ENCODE measurements at regions not wholly inside any gene's neighbourhood (a gene's known extent, or its start where the extent isn't known, plus 50 kb on each side); places are given as distances from the start of the nearest gene placed in this dataset.

DNA sequence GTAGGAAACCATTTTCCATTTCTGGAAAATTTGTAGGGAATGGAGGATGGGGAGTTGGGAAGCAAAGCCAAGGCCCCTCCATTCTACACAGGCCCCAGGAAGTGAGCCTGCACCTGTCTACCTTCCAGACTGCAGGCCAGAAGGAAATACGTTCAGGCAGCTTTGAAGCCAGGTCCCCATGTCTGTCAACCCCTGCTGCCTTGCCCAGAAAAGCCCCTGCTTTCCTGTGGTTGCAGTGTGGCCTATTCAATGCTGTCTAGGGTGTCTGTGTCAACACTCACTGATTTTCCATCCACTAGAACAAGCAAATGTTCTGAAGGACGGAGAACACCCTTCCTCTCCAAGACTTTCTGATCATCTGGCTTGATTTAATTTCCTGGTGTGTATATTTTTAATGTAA is 281.9 kb downstream of the TLE3 start:
- no peaks in the 10 kb centered on the region for H3K27me3 ChIP-seq (ENCODE audit: control insufficient read depth in 4 of 4, insufficient read depth in 4 of 4, low read length in 3 of 4)
- no peaks in the 10 kb centered on the region for H3K36me3 ChIP-seq (ENCODE audit: control insufficient read depth in 4 of 4, insufficient read depth in 3 of 4, low read depth in 1 of 4, low read length in 3 of 4)
- no peak overlapping the region for H3K9ac ChIP-seq (ENCODE audit: low read depth in 1 of 2, low read length in 2 of 2)
- H3K4me3 ChIP-seq (ENCODE audit: low read depth in 1 of 3, low read length in 3 of 3) = no peak overlapping the region
- no peak overlapping the region for H3K27ac ChIP-seq (ENCODE audit: low read depth in 1 of 2, low read length in 2 of 2)
- H3K4me1 ChIP-seq (ENCODE audit: control insufficient read depth in 4 of 4, insufficient read depth in 4 of 4, low read length in 3 of 4) = no peaks in the 10 kb centered on the region
- no peaks in the 10 kb centered on the region for H3K9me3 ChIP-seq (ENCODE audit: control insufficient read depth in 4 of 4, low read length in 3 of 4)
- WGBS = 92% methylated on average over 2 of the region's 2 CpGs
- TF ChIP-seq NR2F2 (IDR thresholded peaks at IDR 0.05) (no peak), JUND (IDR thresholded peaks at IDR 0.05) (no peak), TAF1 (conservative IDR thresholded peaks at IDR 0.05) (no peak), HNF4A (conservative IDR thresholded peaks at IDR 0.05) (no peak), EGR1 (IDR thresholded peaks at IDR 0.05; ENCODE audit: low read depth in 2 of 2) (no peak), SP1 (IDR thresholded peaks at IDR 0.05) (no peak), FOXA2 (IDR thresholded peaks at IDR 0.05) (no peak)
- TF ChIP-seq, protein P1, sequence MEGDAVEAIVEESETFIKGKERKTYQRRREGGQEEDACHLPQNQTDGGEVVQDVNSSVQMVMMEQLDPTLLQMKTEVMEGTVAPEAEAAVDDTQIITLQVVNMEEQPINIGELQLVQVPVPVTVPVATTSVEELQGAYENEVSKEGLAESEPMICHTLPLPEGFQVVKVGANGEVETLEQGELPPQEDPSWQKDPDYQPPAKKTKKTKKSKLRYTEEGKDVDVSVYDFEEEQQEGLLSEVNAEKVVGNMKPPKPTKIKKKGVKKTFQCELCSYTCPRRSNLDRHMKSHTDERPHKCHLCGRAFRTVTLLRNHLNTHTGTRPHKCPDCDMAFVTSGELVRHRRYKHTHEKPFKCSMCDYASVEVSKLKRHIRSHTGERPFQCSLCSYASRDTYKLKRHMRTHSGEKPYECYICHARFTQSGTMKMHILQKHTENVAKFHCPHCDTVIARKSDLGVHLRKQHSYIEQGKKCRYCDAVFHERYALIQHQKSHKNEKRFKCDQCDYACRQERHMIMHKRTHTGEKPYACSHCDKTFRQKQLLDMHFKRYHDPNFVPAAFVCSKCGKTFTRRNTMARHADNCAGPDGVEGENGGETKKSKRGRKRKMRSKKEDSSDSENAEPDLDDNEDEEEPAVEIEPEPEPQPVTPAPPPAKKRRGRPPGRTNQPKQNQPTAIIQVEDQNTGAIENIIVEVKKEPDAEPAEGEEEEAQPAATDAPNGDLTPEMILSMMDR (IDR thresholded peaks at IDR 0.05; ENCODE audit: low read depth, low read length, missing input control) = no peak
- TF ChIP-seq, protein P2, sequence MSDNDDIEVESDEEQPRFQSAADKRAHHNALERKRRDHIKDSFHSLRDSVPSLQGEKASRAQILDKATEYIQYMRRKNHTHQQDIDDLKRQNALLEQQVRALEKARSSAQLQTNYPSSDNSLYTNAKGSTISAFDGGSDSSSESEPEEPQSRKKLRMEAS (IDR thresholded peaks at IDR 0.05) = no peak
- no peak for DNase-seq (ENCODE audit: low spot score)

DNA sequence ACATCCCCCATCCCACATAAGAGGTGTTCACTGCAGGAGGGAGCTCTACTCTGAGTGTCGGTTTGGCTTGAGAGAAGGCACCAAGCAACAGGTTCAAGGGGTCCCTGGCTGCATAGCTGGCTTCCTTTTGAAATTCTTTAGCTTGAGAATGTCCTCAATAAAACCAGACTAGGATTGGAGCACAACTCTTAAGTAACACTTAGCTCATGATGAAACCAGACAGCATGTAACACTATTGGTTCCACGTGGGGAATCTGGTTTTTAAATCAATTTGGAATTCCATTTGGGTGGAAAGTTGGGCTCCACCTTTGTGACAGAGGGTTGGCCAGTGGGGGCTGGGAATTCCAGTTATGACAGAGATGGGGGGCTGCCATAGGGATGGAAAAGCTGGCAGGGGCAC is 281.2 kb downstream of the TLE3 start:
- DNase-seq (ENCODE audit: low spot score) = no peak
- Histone ChIP-seq H3K4me3 (ENCODE audit: low read depth in 1 of 3, low read length in 3 of 3) (no peak overlapping the region), H3K27ac (ENCODE audit: low read depth in 1 of 2, low read length in 2 of 2) (no peak overlapping the region), H3K9me3 (ENCODE audit: control insufficient read depth in 4 of 4, low read length in 3 of 4) (no peaks in the 10 kb centered on the region), H3K36me3 (ENCODE audit: control insufficient read depth in 4 of 4, insufficient read depth in 3 of 4, low read depth in 1 of 4, low read length in 3 of 4) (no peaks in the 10 kb centered on the region), H3K9ac (ENCODE audit: low read depth in 1 of 2, low read length in 2 of 2) (no peak overlapping the region), H3K4me1 (ENCODE audit: control insufficient read depth in 4 of 4, insufficient read depth in 4 of 4, low read length in 3 of 4) (no peaks in the 10 kb centered on the region), H3K27me3 (ENCODE audit: control insufficient read depth in 4 of 4, insufficient read depth in 4 of 4, low read length in 3 of 4) (no peaks in the 10 kb centered on the region)
- TF ChIP-seq, protein P2 (IDR thresholded peaks at IDR 0.05) = no peak
- no peak for TF ChIP-seq JUND (IDR thresholded peaks at IDR 0.05)
- no peak for TF ChIP-seq SP1 (IDR thresholded peaks at IDR 0.05)
- TF ChIP-seq TAF1 (conservative IDR thresholded peaks at IDR 0.05) = no peak
- TF ChIP-seq FOXA1 (IDR thresholded peaks at IDR 0.05) = no peak
- no peak for TF ChIP-seq GABPA (IDR thresholded peaks at IDR 0.05 in 1 of 2, conservative IDR thresholded peaks at IDR 0.05 in 1 of 2)
- TF ChIP-seq, protein P1 (IDR thresholded peaks at IDR 0.05; ENCODE audit: low read depth, low read length, missing input control) = no peak
- TF ChIP-seq, protein P3, sequence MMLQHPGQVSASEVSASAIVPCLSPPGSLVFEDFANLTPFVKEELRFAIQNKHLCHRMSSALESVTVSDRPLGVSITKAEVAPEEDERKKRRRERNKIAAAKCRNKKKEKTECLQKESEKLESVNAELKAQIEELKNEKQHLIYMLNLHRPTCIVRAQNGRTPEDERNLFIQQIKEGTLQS (IDR thresholded peaks at IDR 0.05) = no peak
- TF ChIP-seq EGR1 (IDR thresholded peaks at IDR 0.05; ENCODE audit: low read depth in 2 of 2) = no peak
- TF ChIP-seq NR2F2 (IDR thresholded peaks at IDR 0.05) = no peak
- no peak for TF ChIP-seq FOXA2 (IDR thresholded peaks at IDR 0.05)
- WGBS = 69% methylated on average over 2 of the region's 2 CpGs

DNA sequence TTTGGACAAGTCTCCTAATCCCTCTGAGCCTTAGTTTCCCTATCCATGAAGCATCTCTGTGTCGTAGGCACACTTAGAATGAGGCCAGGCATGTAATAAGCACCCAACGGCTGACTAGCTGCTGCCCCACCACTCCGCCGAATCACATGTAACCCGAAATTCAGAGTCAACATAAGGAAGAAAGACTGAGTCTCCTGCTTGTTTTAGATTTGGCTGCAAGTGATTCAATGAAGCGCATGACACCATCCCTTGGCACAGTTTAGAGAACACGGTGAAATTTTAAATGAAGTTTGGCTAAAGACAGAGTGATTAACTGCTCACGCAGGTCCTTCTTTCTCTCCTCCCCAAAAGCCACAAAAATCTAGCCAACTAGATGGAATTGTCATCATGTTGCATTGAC is 279.2 kb downstream of the TLE3 start:
- no peak for TF ChIP-seq YY1 (IDR thresholded peaks at IDR 0.05)
- TF ChIP-seq, protein P3 (IDR thresholded peaks at IDR 0.05) = no peak
- TF ChIP-seq, protein P1 (IDR thresholded peaks at IDR 0.05; ENCODE audit: low read depth, low read length, missing input control) = no peak
- Histone ChIP-seq H3K9ac (ENCODE audit: low read depth in 1 of 2, low read length in 2 of 2) (no peak overlapping the region), H3K27ac (ENCODE audit: low read depth in 1 of 2, low read length in 2 of 2) (no peak overlapping the region), H3K4me1 (ENCODE audit: control insufficient read depth in 4 of 4, insufficient read depth in 4 of 4, low read length in 3 of 4) (no peaks in the 10 kb centered on the region), H3K9me3 (ENCODE audit: control insufficient read depth in 4 of 4, low read length in 3 of 4) (no peaks in the 10 kb centered on the region), H3K27me3 (ENCODE audit: control insufficient read depth in 4 of 4, insufficient read depth in 4 of 4, low read length in 3 of 4) (no peaks in the 10 kb centered on the region), H3K36me3 (ENCODE audit: control insufficient read depth in 4 of 4, insufficient read depth in 3 of 4, low read depth in 1 of 4, low read length in 3 of 4) (no peaks in the 10 kb centered on the region), H3K4me3 (ENCODE audit: low read depth in 1 of 3, low read length in 3 of 3) (no peak overlapping the region)
- 91% methylated on average over 8 of the region's 8 CpGs for WGBS
- no peak for DNase-seq (ENCODE audit: low spot score)

Measured in liver (tissue), 8 donors.